HG03457 (cell line): ENCODE measurements at regions not wholly inside any gene's neighbourhood (a gene's known extent, or its start where the extent isn't known, plus 50 kb on each side); places are given as distances from the start of the nearest gene placed in this dataset.
"Not testable (repeated sequence)": the region's sequence is repeated elsewhere in the genome, so short reads cannot be mapped to it uniquely, and the experiment has no call there.

Experiments used
- ATAC-seq: cut with Tn5 transposase; IDR thresholded peaks from one replicate; pipeline ENCODE4 v1.9.1; 2021; ENCODE audit warnings: moderate number of reproducible peaks; ENCODE audit not compliant: unreplicated experiment

- no peak for ATAC-seq
These were observed 61.9 kb upstream of the ADGRL2 start for GRCh38 chr1:81738875-81739274.

GRCh38 chr1:81733480-81733879 is 67.3 kb upstream of the ADGRL2 start:
- ATAC-seq = no peak

GRCh38 chr1:81731989-81732388 is 68.7 kb upstream of the ADGRL2 start:
- ATAC-seq = no peak

GRCh38 chr1:81730881-81731280 is 69.9 kb upstream of the ADGRL2 start:
- ATAC-seq = no peak

- not testable (repeated sequence) for ATAC-seq
These were observed 70.4 kb upstream of the ADGRL2 start for GRCh38 chr1:81730299-81730698.

- no peak for ATAC-seq
These were observed 70.9 kb upstream of the ADGRL2 start for GRCh38 chr1:81729818-81730217.

- ATAC-seq = no peak
These were observed 71.5 kb upstream of the ADGRL2 start for GRCh38 chr1:81729239-81729638.

GRCh38 chr1:81725823-81726222 is 74.9 kb upstream of the ADGRL2 start:
- ATAC-seq = no peak

- not testable (repeated sequence) for ATAC-seq
These were observed 78.0 kb upstream of the ADGRL2 start for GRCh38 chr1:81722631-81723328.

GRCh38 chr1:81720256-81720655 is 80.5 kb upstream of the ADGRL2 start:
- not testable (repeated sequence) for ATAC-seq

- no peak for ATAC-seq
These were observed 83.5 kb upstream of the ADGRL2 start for GRCh38 chr1:81717230-81717629.

GRCh38 chr1:81715391-81715790 is 85.3 kb upstream of the ADGRL2 start:
- no peak for ATAC-seq

- ATAC-seq = no peak
These were observed 86.1 kb upstream of the ADGRL2 start for GRCh38 chr1:81714636-81715035.

- no peak for ATAC-seq
These were observed 88.3 kb upstream of the ADGRL2 start for GRCh38 chr1:81712425-81712824.

- no peak for ATAC-seq
These were observed 89.9 kb upstream of the ADGRL2 start for GRCh38 chr1:81710857-81711256.

- ATAC-seq = no peak
These were observed 92.5 kb upstream of the ADGRL2 start for GRCh38 chr1:81708250-81708649.

- ATAC-seq = no peak
These were observed 93.9 kb upstream of the ADGRL2 start for GRCh38 chr1:81706650-81707435.

GRCh38 chr1:81703756-81704463 is 96.8 kb upstream of the ADGRL2 start:
- ATAC-seq = no peak

- ATAC-seq = no peak
These were observed 97.4 kb upstream of the ADGRL2 start for GRCh38 chr1:81703391-81703755.

GRCh38 chr1:81702903-81703302 is 97.8 kb upstream of the ADGRL2 start:
- ATAC-seq = no peak

- ATAC-seq = no peak
These were observed 98.5 kb upstream of the ADGRL2 start for GRCh38 chr1:81702079-81702715.
